IPS-NIHi11 (cell line): ENCODE measurements at regions not wholly inside any gene's neighbourhood (a gene's known extent, or its start where the extent isn't known, plus 50 kb on each side); places are given as distances from the start of the nearest gene placed in this dataset.
"Not testable (repeated sequence)": the region's sequence is repeated elsewhere in the genome, so short reads cannot be mapped to it uniquely, and the experiment has no call there.

Experiments
- DNase-seq: peaks from one replicate; pipeline ENCODE4 v3.0.0; 2012; ENCODE audit warnings: mixed read lengths, low spot score

- DNase-seq, result no peak
Measured at GRCh38 chr1:61028136-61028535, 54.2 kb upstream of the NFIA start.

GRCh38 chr1:61018068-61018467, 64.3 kb upstream of the NFIA start:
- DNase-seq, result not testable (repeated sequence)

- no peak for DNase-seq
Measured at GRCh38 chr1:61017651-61018050, 64.7 kb upstream of the NFIA start.

GRCh38 chr1:61013946-61014667, 68.3 kb upstream of the NFIA start:
- no peak for DNase-seq

- no peak for DNase-seq
Measured at GRCh38 chr1:61013189-61013945, 69.0 kb upstream of the NFIA start.

- no peak for DNase-seq
Measured at GRCh38 chr1:61012341-61012761, 70.0 kb upstream of the NFIA start.

- DNase-seq, result no peak
Measured at GRCh38 chr1:61011561-61012263, 70.6 kb upstream of the NFIA start.

- no peak for DNase-seq
Measured at GRCh38 chr1:61007534-61008364, 74.6 kb upstream of the NFIA start.

- peak; percentile 45 for DNase-seq
Measured at GRCh38 chr1:61005614-61006580, 76.5 kb upstream of the NFIA start.

- no peak for DNase-seq
Measured at GRCh38 chr1:61004262-61005003, 77.9 kb upstream of the NFIA start.

- DNase-seq, result no peak
Measured at GRCh38 chr1:61000327-61000726, 82.0 kb upstream of the NFIA start.

GRCh38 chr1:60998786-60999185, 83.6 kb upstream of the NFIA start:
- no peak for DNase-seq

GRCh38 chr1:60994828-60995492, 87.4 kb upstream of the NFIA start:
- DNase-seq, result no peak

- DNase-seq, result no peak
Measured at GRCh38 chr1:60994369-60994768, 88.0 kb upstream of the NFIA start.

- DNase-seq, result no peak
Measured at GRCh38 chr1:60992165-60992564, 90.2 kb upstream of the NFIA start.

GRCh38 chr1:60990714-60991090, 91.7 kb upstream of the NFIA start:
- no peak for DNase-seq

GRCh38 chr1:60989749-60990713, 92.3 kb upstream of the NFIA start:
- DNase-seq, result no peak

GRCh38 chr1:60988891-60989290, 93.5 kb upstream of the NFIA start:
- no peak for DNase-seq
